Psoas muscle (tissue), 7 donors: ENCODE measurements at regions not wholly inside any gene's neighbourhood (a gene's known extent, or its start where the extent isn't known, plus 50 kb on each side); places are given as distances from the start of the nearest gene placed in this dataset.

ENCODE experiments used
- ATAC-seq, 4 donors: fragments of 200-7000 bp; cut with Tn5 transposase; one replicate each; pipeline ENCODE4 v1.9.1; 2020; ENCODE audit warnings: moderate library complexity in 3 of 4, mild to moderate bottlenecking in 2 of 4
- DNase-seq, 2 donors: peaks; one replicate each; pipeline ENCODE4 v3.0.0-alpha.2; 2020
- H3K27ac ChIP-seq: fragments of 200-600 bp; one replicate; pipeline ENCODE4 v1.8.0; 2022
- H3K27me3 ChIP-seq, 3 donors: fragments of 200-600 bp in 1 of 3; one replicate each; pipeline versions ENCODE4 v1.6.1 to v1.8.0; 2013 to 2022; ENCODE audit warnings: low read length in 2 of 3, mild to moderate bottlenecking in 2 of 3, moderate library complexity in 1 of 3; ENCODE audit not compliant: insufficient read depth in 3 of 3
- H3K36me3 ChIP-seq, 2 donors: fragments of 200-600 bp in 1 of 2; one replicate each; pipeline versions ENCODE4 v1.6.1 to v1.8.0; 2013 to 2022; ENCODE audit warnings: low read depth in 1 of 2, mild to moderate bottlenecking in 1 of 2, moderate library complexity in 1 of 2; ENCODE audit not compliant: insufficient read depth in 1 of 2
- H3K4me1 ChIP-seq: fragments of 200-600 bp; one replicate; pipeline ENCODE4 v1.8.0; 2022
- H3K4me3 ChIP-seq: fragments of 200-600 bp; one replicate; pipeline ENCODE4 v1.8.0; 2022; ENCODE audit warnings: mild to moderate bottlenecking
- H3K9me3 ChIP-seq: fragments of 200-600 bp; one replicate; pipeline ENCODE4 v1.8.0; 2022
- CTCF ChIP-seq: fragments of 200-600 bp; IDR thresholded peaks from one replicate; pipeline ENCODE4 v1.8.0; 2022; ENCODE audit warnings: antibody characterized with exemption
- WGBS, 3 donors: extraction: QIAGEN DNeasy Blood & Tissue Kit; methylation state at CpG; one replicate each; pipeline versions ENCODE4 v1.1.6 to v1.1.7; 2013; 5-methylcytosine and 5-hydroxymethylcytosine counted together
- intact Hi-C, 2 donors: fragments of 100-400 bp; cut with DNase I; formaldehyde crosslinking; loops; one replicate each; pipeline versions ENCODE4 v1.11.0 to v1.14.2; 2022
- donor health status: healthy with polysubstance abuse.
- donor health status: DM: no; HTN: no; CAD: no; lungs with moderate emphysema.
- donor health status: Bipolar disorder and iron deficiency.
- donor health status: healthy.
- donor health status: DM: yes; HTN: yes; CAD: no.
- donor health status: DM: no; HTN: no; CAD: no.
- donor health status: DM: yes; HTN: yes; CAD: no.

GRCh38 chr10:120180160-120180559 is 276.9 kb upstream of the PLPP4 start:
- Histone ChIP-seq H3K9me3 (no peaks in the 10 kb centered on the region), H3K27me3 (no peaks in the 10 kb centered on the region), H3K4me3 (no peak overlapping the region), H3K27ac (no peak overlapping the region), H3K36me3 (no peaks in the 10 kb centered on the region), H3K4me1 (no peaks in the 10 kb centered on the region)
- ATAC-seq (no peak), DNase-seq (no peak)
- intact Hi-C loops: no loop called here
- WGBS, 3 donors: 60 to 70% (median 67%) methylated on average over 3 of the region's 3 CpGs
- TF ChIP-seq CTCF: no peak

- H3K27me3 ChIP-seq: no peaks in the 10 kb centered on the region
- TF ChIP-seq CTCF: no peak
- no peaks in the 10 kb centered on the region for H3K36me3 ChIP-seq
- no peaks in the 10 kb centered on the region for H3K9me3 ChIP-seq
- DNase-seq (no peak), ATAC-seq (no peak)
- 56 to 59% (median 57%) methylated on average over 8 of the region's 8 CpGs for WGBS, 3 donors
- H3K27ac ChIP-seq: no peak overlapping the region
- H3K4me3 ChIP-seq: no peak overlapping the region
- intact Hi-C loops: no loop called here
- H3K4me1 ChIP-seq: no peaks in the 10 kb centered on the region
Measured at GRCh38 chr10:120181154-120181553, 275.9 kb upstream of the PLPP4 start.

DNA sequence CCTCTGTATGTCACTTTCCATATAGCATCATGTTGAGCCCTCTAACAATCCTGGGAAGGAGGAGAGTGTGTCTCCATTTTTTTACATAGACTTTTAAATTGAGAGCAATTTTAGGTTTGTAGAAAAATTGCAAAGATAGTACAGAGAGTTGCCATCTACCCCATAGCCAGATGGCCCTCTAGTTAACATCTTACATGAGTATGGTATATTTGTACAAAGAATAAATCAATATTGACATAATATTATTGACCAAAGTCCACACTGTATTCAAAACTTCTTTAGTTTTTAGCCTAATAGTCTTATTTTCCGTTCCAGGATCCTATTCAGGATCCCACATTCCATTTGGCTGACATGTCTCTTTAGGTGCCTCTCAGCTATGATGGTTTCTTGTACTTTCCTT is 274.6 kb upstream of the PLPP4 start:
- intact Hi-C loops: no loop called here
- no peak for DNase-seq
- H3K27ac ChIP-seq: no peak overlapping the region
- H3K4me3 ChIP-seq: no peak overlapping the region
- WGBS, 3 donors: 34 to 77% (median 52%) methylated on average over 1 of the region's 1 CpG
- no peaks in the 10 kb centered on the region for H3K36me3 ChIP-seq
- no peaks in the 10 kb centered on the region for H3K27me3 ChIP-seq
- H3K9me3 ChIP-seq: no peaks in the 10 kb centered on the region
- ATAC-seq: no peak
- TF ChIP-seq CTCF: no peak
- no peaks in the 10 kb centered on the region for H3K4me1 ChIP-seq

- no peaks in the 10 kb centered on the region for H3K36me3 ChIP-seq
- DNase-seq (no peak), ATAC-seq (no peak)
- H3K27ac ChIP-seq: no peak overlapping the region
- H3K27me3 ChIP-seq: no peaks in the 10 kb centered on the region
- no peak for TF ChIP-seq CTCF
- H3K4me1 ChIP-seq: no peaks in the 10 kb centered on the region
- H3K4me3 ChIP-seq: no peak overlapping the region
- no peaks in the 10 kb centered on the region for H3K9me3 ChIP-seq
- intact Hi-C loops: no loop called here
- 74 to 79% (median 74%) methylated on average over 3 of the region's 3 CpGs for WGBS, 3 donors
Measured at GRCh38 chr10:120183546-120183945, 273.5 kb upstream of the PLPP4 start.

- DNase-seq (no peak), ATAC-seq (no peak)
- Histone ChIP-seq H3K27me3 (no peaks in the 10 kb centered on the region), H3K4me1 (no peaks in the 10 kb centered on the region), H3K4me3 (no peak overlapping the region), H3K27ac (no peak overlapping the region), H3K36me3 (no peaks in the 10 kb centered on the region), H3K9me3 (no peaks in the 10 kb centered on the region)
- 49 to 60% (median 54%) methylated on average over 7 of the region's 7 CpGs for WGBS, 3 donors
- intact Hi-C loops: no loop called here
- no peak for TF ChIP-seq CTCF
Measured at GRCh38 chr10:120184547-120185337, 272.3 kb upstream of the PLPP4 start.
